Ishikawa (cell line): ENCODE measurements at regions not wholly inside any gene's neighbourhood (a gene's known extent, or its start where the extent isn't known, plus 50 kb on each side); places are given as distances from the start of the nearest gene placed in this dataset.

Experiments
- CEBPB ChIP-seq: IDR thresholded peaks from 2 replicates; pipeline ENCODE4 v1.6.1; 2012
- CREB1 ChIP-seq: IDR thresholded peaks from 2 replicates; pipeline ENCODE4 v1.6.1; 2012; ENCODE audit warnings: low read depth
- EGR1 ChIP-seq: IDR thresholded peaks from 2 replicates; pipeline ENCODE4 v1.6.1; 2012
- EP300 ChIP-seq: IDR thresholded peaks from 2 replicates; pipeline ENCODE4 v1.6.1; 2012; ENCODE audit warnings: borderline replicate concordance
- FOXM1 ChIP-seq: IDR thresholded peaks from 2 replicates; pipeline ENCODE4 v1.6.1; 2012; ENCODE audit warnings: low read depth, borderline replicate concordance
- NFIC ChIP-seq: IDR thresholded peaks from 2 replicates; pipeline ENCODE4 v1.6.1; 2012
- RAD21 ChIP-seq: IDR thresholded peaks from 2 replicates; pipeline ENCODE4 v1.6.1; 2012; ENCODE audit warnings: low read depth
- REST ChIP-seq: IDR thresholded peaks from 2 replicates; pipeline ENCODE4 v1.6.1; 2012; ENCODE audit warnings: low read depth, mild to moderate bottlenecking
- TAF1 ChIP-seq: IDR thresholded peaks from 2 replicates; pipeline ENCODE4 v1.6.1; 2012; ENCODE audit warnings: low read depth, mild to moderate bottlenecking
- TCF12 ChIP-seq: IDR thresholded peaks from 2 replicates; pipeline ENCODE4 v1.6.1; 2012; ENCODE audit warnings: low read depth
- TEAD4 ChIP-seq: IDR thresholded peaks from 2 replicates; pipeline ENCODE4 v1.6.1; 2012
- USF1 ChIP-seq: IDR thresholded peaks from 2 replicates; pipeline ENCODE4 v1.6.1; 2012
- YY1 ChIP-seq: IDR thresholded peaks from 2 replicates; pipeline ENCODE4 v1.6.1; 2012; ENCODE audit warnings: low read depth
- ZBTB7A ChIP-seq: IDR thresholded peaks from 2 replicates; pipeline ENCODE4 v1.6.1; 2012; ENCODE audit warnings: low read depth
- TF ChIP-seq, protein P1 (sequence below): IDR thresholded peaks from 2 replicates; pipeline ENCODE4 v1.6.1; 2012

DNA sequence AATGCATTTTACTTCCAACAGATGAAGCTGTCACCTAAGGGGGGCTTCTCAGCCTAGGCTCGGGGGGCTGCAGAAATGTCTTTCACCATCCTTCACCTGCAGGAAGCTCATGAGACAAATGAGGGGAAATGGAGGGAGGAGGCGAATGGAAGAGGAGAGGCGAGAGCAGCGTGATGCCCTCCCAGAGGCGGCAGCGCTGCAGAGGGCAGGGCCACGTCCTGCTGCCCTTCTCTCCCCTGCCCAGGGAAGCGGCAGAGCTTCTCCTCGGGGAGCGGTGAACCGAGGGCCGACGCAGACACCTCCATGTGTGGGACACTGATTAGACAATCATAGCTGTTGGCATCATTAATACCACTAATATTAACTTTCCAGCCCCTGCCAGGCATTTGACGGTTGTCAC is 78.3 kb downstream of the SERPINA3 start:
- TF ChIP-seq, protein P1, sequence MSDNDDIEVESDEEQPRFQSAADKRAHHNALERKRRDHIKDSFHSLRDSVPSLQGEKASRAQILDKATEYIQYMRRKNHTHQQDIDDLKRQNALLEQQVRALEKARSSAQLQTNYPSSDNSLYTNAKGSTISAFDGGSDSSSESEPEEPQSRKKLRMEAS = no peak
- TF ChIP-seq EGR1 = no peak
- no peak for TF ChIP-seq RAD21
- no peak for TF ChIP-seq TAF1
- no peak for TF ChIP-seq TEAD4

GRCh38 chr14:94689985-94690400 is 77.8 kb downstream of the SERPINA3 start:
- no peak for TF ChIP-seq EP300
- TF ChIP-seq REST = no peak
- no peak for TF ChIP-seq CREB1
- TF ChIP-seq TEAD4 = no peak
- TF ChIP-seq FOXM1 = no peak
- TF ChIP-seq YY1 = no peak
- no peak for TF ChIP-seq EGR1
- TF ChIP-seq, protein P1 = no peak
- TF ChIP-seq CEBPB = no peak
- no peak for TF ChIP-seq NFIC
- no peak for TF ChIP-seq RAD21
- no peak for TF ChIP-seq USF1
- no peak for TF ChIP-seq ZBTB7A
- TF ChIP-seq TCF12 = no peak
- TF ChIP-seq TAF1 = no peak

DNA sequence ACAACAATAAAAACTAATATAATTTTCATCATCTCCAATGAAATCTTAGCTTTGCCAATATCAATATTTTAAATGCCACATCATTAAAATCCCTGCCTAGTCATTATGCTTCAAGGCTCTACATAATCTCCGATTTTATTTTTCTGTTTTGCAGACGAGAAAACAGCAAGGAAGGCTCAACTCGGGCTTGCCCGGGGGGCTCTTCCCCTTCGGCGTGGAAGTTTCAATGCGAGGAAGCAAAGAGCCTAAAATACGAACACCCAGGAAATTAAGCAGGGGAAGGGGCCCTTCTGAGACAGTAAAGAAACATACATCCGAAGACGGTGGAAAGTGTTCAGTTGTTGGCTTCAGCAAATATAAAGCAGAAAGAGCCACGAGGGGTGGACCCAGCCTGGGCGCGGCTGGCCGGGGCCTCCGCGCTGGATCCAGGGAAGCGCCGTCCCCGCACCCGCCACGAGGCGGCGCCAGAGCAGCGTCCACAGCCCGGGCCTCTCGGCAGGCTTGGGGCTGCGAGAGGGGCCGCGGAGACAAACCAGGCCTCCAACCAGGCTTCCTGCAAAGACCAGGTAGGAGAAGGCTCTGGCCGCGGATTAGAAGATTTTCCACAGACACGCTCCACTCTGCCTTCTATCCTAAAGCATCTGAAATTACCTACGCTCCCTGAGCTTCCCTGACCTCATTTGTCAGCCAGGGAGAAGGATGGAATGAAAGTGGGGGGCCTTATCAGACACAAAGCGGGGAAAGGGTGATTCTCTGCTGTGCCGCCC is 77.2 kb downstream of the SERPINA3 start:
- TF ChIP-seq RAD21 (peak; percentile 83), TAF1 (no peak), USF1 (no peak), TCF12 (no peak)

- no peak for TF ChIP-seq USF1
- TF ChIP-seq, protein P1 = no peak
- no peak for TF ChIP-seq REST
These were observed 74.4 kb downstream of the SERPINA3 start for GRCh38 chr14:94686511-94687160.

- TF ChIP-seq EGR1 = no peak
- TF ChIP-seq, protein P1 = no peak
- TF ChIP-seq FOXM1 = no peak
- no peak for TF ChIP-seq YY1
- TF ChIP-seq EP300 = no peak
- TF ChIP-seq RAD21 = no peak
- TF ChIP-seq REST = no peak
- TF ChIP-seq ZBTB7A = no peak
- TF ChIP-seq NFIC = no peak
- no peak for TF ChIP-seq CREB1
- TF ChIP-seq TEAD4 = no peak
- no peak for TF ChIP-seq USF1
- TF ChIP-seq TAF1 = no peak
- TF ChIP-seq TCF12 = no peak
- TF ChIP-seq CEBPB = no peak
These were observed 73.7 kb downstream of the SERPINA3 start for GRCh38 chr14:94685681-94686485.
